GM10266 (cell line): ENCODE measurements at regions not wholly inside any gene's neighbourhood (a gene's known extent, or its start where the extent isn't known, plus 50 kb on each side); places are given as distances from the start of the nearest gene placed in this dataset.
"Not testable (repeated sequence)": the region's sequence is repeated elsewhere in the genome, so short reads cannot be mapped to it uniquely, and the experiment has no call there.

Experiments used
- DNase-seq: peaks from one replicate; pipeline ENCODE4 v3.0.0; 2012; ENCODE audit errors: extremely low spot score
- CTCF ChIP-seq: IDR thresholded peaks from 2 replicates; pipeline ENCODE4 v1.5.1; 2012; ENCODE audit warnings: mild to moderate bottlenecking, low read depth; ENCODE audit not compliant: control insufficient read depth, insufficient read depth; ENCODE audit errors: missing control alignments

GRCh38 chr7:96562966-96563365, 146.7 kb downstream of the SEM1 start:
- no peak for TF ChIP-seq CTCF
- DNase-seq = no peak

GRCh38 chr7:96562458-96562857, 147.2 kb downstream of the SEM1 start:
- DNase-seq = no peak
- TF ChIP-seq CTCF = no peak

GRCh38 chr7:96561892-96562291, 147.8 kb downstream of the SEM1 start:
- TF ChIP-seq CTCF = no peak
- DNase-seq = no peak

- no peak for TF ChIP-seq CTCF
- DNase-seq = no peak
Measured at GRCh38 chr7:96558530-96558929, 151.1 kb downstream of the SEM1 start.

- TF ChIP-seq CTCF = no peak
- DNase-seq = no peak
Measured at GRCh38 chr7:96558093-96558492, 151.6 kb downstream of the SEM1 start.

- DNase-seq = not testable (repeated sequence)
Measured at GRCh38 chr7:96557598-96557997, 152.0 kb downstream of the SEM1 start.

GRCh38 chr7:96548664-96549063, 161.0 kb downstream of the SEM1 start:
- no peak for TF ChIP-seq CTCF
- no peak for DNase-seq

GRCh38 chr7:96547371-96547811, 162.3 kb downstream of the SEM1 start:
- DNase-seq = no peak
- no peak for TF ChIP-seq CTCF
